K562 (cell line): ENCODE measurements at regions not wholly inside any gene's neighbourhood (a gene's known extent, or its start where the extent isn't known, plus 50 kb on each side); places are given as distances from the start of the nearest gene placed in this dataset.

ENCODE experiments used
- ATAC-seq: fragments of 200-7000 bp; cut with Tn5 transposase; 3 replicates; pipeline ENCODE4 v1.9.1; 2020; ENCODE audit warnings: moderate library complexity
- BruUV-seq: library from RNA; stranded (reverse); fragments of 400-500 nt; replicated peaks from 2 replicates; lab custom pipeline; 2021; lab: Mats Ljungman, UMichigan
- CTCF ChIA-PET: fragments of 300-600 bp; formaldehyde crosslinking; extraction: SDS; loops from one replicate; lab custom pipeline; 2021; ENCODE audit warnings: low intra/inter-chr PET ratio; lab: Yijun Ruan, JAX
- POLR2A ChIA-PET: fragments of 300-600, 350-650 bp; sonication (Branson Sonifier 250); formaldehyde crosslinking; extraction: SDS; loops from one replicate; lab custom pipeline; 2021; ENCODE audit warnings: antibody characterized with exemption, inconsistent platforms; lab: Yijun Ruan, JAX
- DNase-seq, 4 experiments: peaks; one replicate each; pipeline versions ENCODE4 v3.0.0 to v3.0.0-alpha.2; 2011 to 2018; ENCODE audit warnings: low spot score in 3 of 4, mixed read lengths in 3 of 4; ENCODE audit errors: extremely low read depth in 1 of 4
- FAIRE-seq: peaks from 2 replicates; lab custom pipeline; 2011; peaks lifted over from hg19 to GRCh38; lab: Jason Lieb, UNC
- H2AFZ ChIP-seq: 2 replicates; pipeline ENCODE4 v1.6.0; 2011; ENCODE audit warnings: low read depth, low read length, control low read depth, inconsistent platforms
- H3K27ac ChIP-seq: fragments of 200-600 bp; 3 replicates; pipeline ENCODE4 v1.8.0; 2011; ENCODE audit warnings: low read depth, mild to moderate bottlenecking, control low read depth, inconsistent platforms, low read length, moderate library complexity, mixed read lengths; ENCODE audit errors: extremely low read depth
- H3K27me3 ChIP-seq, 2 experiments: fragments of 300-600 bp in 1 of 2; 2 replicates in 1 of 2; 3 replicates in 1 of 2; pipeline versions ENCODE4 v1.6.0 to v1.8.0; 2011; ENCODE audit warnings: inconsistent platforms in 2 of 2, low read length in 2 of 2, mild to moderate bottlenecking in 1 of 2, mixed read lengths in 1 of 2, moderate library complexity in 1 of 2; ENCODE audit not compliant: control insufficient read depth in 2 of 2, insufficient read depth in 2 of 2
- H3K36me3 ChIP-seq: fragments of 300-600 bp; 3 replicates; pipeline ENCODE4 v1.8.0; 2011; ENCODE audit warnings: mild to moderate bottlenecking, low read length, inconsistent platforms; ENCODE audit not compliant: control insufficient read depth, insufficient read depth
- H3K4me1 ChIP-seq, 2 experiments: fragments of 200-600 bp in 1 of 2; replicated peaks in 1 of 2; 2 replicates in 1 of 2; 3 replicates in 1 of 2; pipeline versions ENCODE4 v1.5.1 to v1.8.0; 2011; ENCODE audit warnings: inconsistent platforms in 2 of 2, low read length in 2 of 2, mild to moderate bottlenecking in 1 of 2, mixed read lengths in 1 of 2, moderate library complexity in 1 of 2; ENCODE audit not compliant: control insufficient read depth in 2 of 2, insufficient read depth in 2 of 2
- H3K4me2 ChIP-seq: 2 replicates; pipeline ENCODE4 v1.6.1; 2011; ENCODE audit warnings: low read length, control low read depth, inconsistent platforms, mixed read lengths; ENCODE audit not compliant: insufficient read depth
- H3K4me3 ChIP-seq: fragments of 200-600 bp; sonication (generic), shearing (Covaris generic); 2 replicates; pipeline ENCODE4 v1.5.1; 2016; ENCODE audit warnings: control low read depth, inconsistent platforms
- H3K79me2 ChIP-seq: fragments of 200-600 bp; 3 replicates; pipeline ENCODE4 v1.8.0; 2011; ENCODE audit warnings: low read length, inconsistent platforms; ENCODE audit not compliant: control insufficient read depth, insufficient read depth
- H3K9ac ChIP-seq, 2 experiments: 2 replicates each; pipeline versions ENCODE4 v1.6.0 to v1.6.1; 2011; ENCODE audit warnings: low read depth in 2 of 2, low read length in 2 of 2, control low read depth in 1 of 2, inconsistent platforms in 1 of 2, mild to moderate bottlenecking in 1 of 2, mixed read lengths in 1 of 2; ENCODE audit not compliant: insufficient read depth in 1 of 2
- H3K9me1 ChIP-seq: one replicate; pipeline ENCODE4 v1.6.0; 2011; ENCODE audit warnings: inconsistent platforms, mild to moderate bottlenecking, low read length, moderate library complexity; ENCODE audit not compliant: control insufficient read depth, insufficient read depth
- H3K9me3 ChIP-seq: replicated peaks from 2 replicates; pipeline ENCODE4 v1.5.1; 2011; ENCODE audit warnings: low read depth, low read length, inconsistent platforms; ENCODE audit not compliant: control insufficient read depth, insufficient read depth
- H4K20me1 ChIP-seq: replicated peaks from 2 replicates; pipeline ENCODE4 v1.6.1; 2011; ENCODE audit warnings: low read length, inconsistent platforms, mixed read lengths; ENCODE audit not compliant: control insufficient read depth, insufficient read depth
- CBX1 ChIP-seq: sonication (generic); IDR thresholded peaks from 2 replicates; pipeline ENCODE4 v1.6.1; 2016; ENCODE audit warnings: antibody characterized with exemption, low read depth, mild to moderate bottlenecking
- CLOCK ChIP-seq: fragments of 250-450 bp; sonication (Bioruptor Pico); IDR thresholded peaks from 2 replicates; pipeline ENCODE4 v1.4.0; 2020; ENCODE audit warnings: mild to moderate bottlenecking, moderate library complexity, borderline replicate concordance
- CREB1 ChIP-seq, 2 experiments: sonication (generic) in 1 of 2; formaldehyde crosslinking in 1 of 2; IDR thresholded peaks; 2 replicates each; pipeline versions ENCODE4 v1.6.1 to v1.8.0; 2012 to 2022; ENCODE audit warnings: inconsistent platforms in 1 of 2, mild to moderate bottlenecking in 1 of 2, missing genetic modification reagents in 1 of 2, moderate library complexity in 1 of 2
- EHMT2 ChIP-seq: fragments of 450-650 bp; IDR thresholded peaks from 2 replicates; pipeline ENCODE4 v1.6.1; 2018; ENCODE audit warnings: antibody characterized with exemption
- ERF ChIP-seq: fragments of 450-650 bp; formaldehyde crosslinking; IDR thresholded peaks from 2 replicates; pipeline ENCODE4 v1.4.0; 2020; ENCODE audit warnings: mild to moderate bottlenecking, mixed read lengths
- FOXJ3 ChIP-seq: sonication (generic); formaldehyde crosslinking; IDR thresholded peaks from 2 replicates; pipeline ENCODE4 v1.4.0; 2020; ENCODE audit warnings: mild to moderate bottlenecking, missing genetic modification reagents
- FOXK1 ChIP-seq: sonication (generic); formaldehyde crosslinking; IDR thresholded peaks from 2 replicates; pipeline ENCODE4 v1.8.0; 2022; ENCODE audit warnings: missing genetic modification reagents, mild to moderate bottlenecking, borderline replicate concordance
- GABPA ChIP-seq: fragments of 200-800 bp; sonication (Bioruptor generic); conservative IDR thresholded peaks from 2 replicates; pipeline ENCODE4 v1.6.1; 2016; ENCODE audit warnings: low read depth, missing genetic modification characterization, missing compliant biosample characterization
- IRF1 ChIP-seq: sonication (generic); formaldehyde crosslinking; IDR thresholded peaks from 2 replicates; pipeline ENCODE4 v1.8.0; 2022; ENCODE audit warnings: missing genetic modification reagents, mild to moderate bottlenecking, borderline replicate concordance
- NCOA4 ChIP-seq: fragments of 450-650 bp; IDR thresholded peaks from 2 replicates; pipeline ENCODE4 v1.6.1; 2018; ENCODE audit warnings: mild to moderate bottlenecking; ENCODE audit not compliant: partially characterized antibody
- NR2F6 ChIP-seq: fragments of 450-650 bp; formaldehyde crosslinking; IDR thresholded peaks from 2 replicates; pipeline ENCODE4 v1.4.0; 2020; ENCODE audit warnings: mild to moderate bottlenecking
- YY1 ChIP-seq, 3 experiments: IDR thresholded peaks; 2 replicates each; pipeline ENCODE4 v1.6.1; 2011; ENCODE audit warnings: low read length in 2 of 3, mild to moderate bottlenecking in 2 of 3, moderate library complexity in 2 of 3, borderline replicate concordance in 1 of 3, control low read depth in 1 of 3, low read depth in 1 of 3; ENCODE audit not compliant: insufficient read depth in 3 of 3, insufficient replicate concordance in 2 of 3, control insufficient read depth in 1 of 3, insufficient read length in 1 of 3; ENCODE audit errors: extremely low read depth in 1 of 3
- ZNF124 ChIP-seq: sonication (generic); formaldehyde crosslinking; IDR thresholded peaks from 2 replicates; pipeline ENCODE4 v1.8.1; 2022; ENCODE audit warnings: missing genetic modification reagents
- ZNF174 ChIP-seq: fragments of 250-450 bp; sonication (Bioruptor Pico); IDR thresholded peaks from 2 replicates; pipeline ENCODE4 v1.4.0; 2020; ENCODE audit warnings: mild to moderate bottlenecking
- ZNF274 ChIP-seq: IDR thresholded peaks from 2 replicates; pipeline ENCODE4 v1.6.1; 2011; ENCODE audit warnings: low read depth, mild to moderate bottlenecking, low read length, moderate library complexity, borderline replicate concordance
- WGBS: fragments of 100-300 bp; shearing (Covaris generic); methylation state at CpG from one replicate; pipeline ENCODE4 v1.1.6; 2016; ENCODE audit warnings: low coverage, mixed read lengths; ENCODE audit not compliant: insufficient coverage; ENCODE audit errors: missing lambda C conversion rate; 5-methylcytosine and 5-hydroxymethylcytosine counted together
- in situ Hi-C: fragments of 300-500 bp; cut with MboI; formaldehyde crosslinking; loops from 4 replicates; pipeline ENCODE4 v1.15.0; 2018; ENCODE audit warnings: inconsistent platforms, mixed read lengths
- intact Hi-C: fragments of 100-400 bp; cut with micrococcal nuclease; formaldehyde crosslinking; loops from 2 replicates; pipeline ENCODE4 v1.14.2; 2022
- TF ChIP-seq, protein P1 (sequence below): fragments of 250-450 bp; sonication (Bioruptor Pico); IDR thresholded peaks from 2 replicates; pipeline ENCODE4 v1.8.0; 2022; ENCODE audit warnings: inconsistent platforms, mild to moderate bottlenecking, moderate library complexity, borderline replicate concordance

DNA sequence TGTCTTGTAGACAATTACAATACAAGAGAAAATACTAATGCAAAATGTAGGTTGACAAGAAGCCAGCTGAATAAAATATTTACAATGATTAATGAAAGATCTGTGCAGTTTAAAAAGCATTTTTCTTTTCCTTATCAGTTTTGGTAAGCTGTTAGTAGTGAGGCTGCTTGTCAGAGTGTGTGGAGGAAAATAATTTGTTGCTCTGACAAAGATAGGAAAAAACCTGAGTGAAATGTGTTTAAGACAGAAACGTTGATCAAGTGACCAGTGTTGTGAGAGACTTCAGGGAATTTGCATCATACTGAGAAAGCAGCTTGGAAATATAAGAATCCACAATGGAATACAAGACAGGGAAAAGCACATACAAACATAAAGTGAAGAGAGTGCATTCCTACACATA is 360.3 kb upstream of the CDH18 start:
- Histone ChIP-seq H3K9me1 (no peaks in the 10 kb centered on the region), H4K20me1 (no peaks in the 10 kb centered on the region), H3K4me3 (no peak overlapping the region), H3K4me2 (no peak overlapping the region), H3K9me3 (no peaks in the 10 kb centered on the region), H3K27ac (no peak overlapping the region), H3K9ac (no peak overlapping the region), H3K79me2 (no peaks in the 10 kb centered on the region), H2AFZ (no peak overlapping the region), H3K27me3 (no peaks in the 10 kb centered on the region), H3K36me3 (no peaks in the 10 kb centered on the region), H3K4me1 (no peaks in the 10 kb centered on the region)
- FAIRE-seq (no peak), ATAC-seq (no peak), DNase-seq (no peak)
- WGBS: 0% methylated on average over 1 of the region's 1 CpG
- TF ChIP-seq CBX1: no peak
- TF ChIP-seq ZNF124: no peak
- TF ChIP-seq CREB1 (IDR thresholded peaks at IDR 0.05): no peak
- TF ChIP-seq CREB1 (CRISPR knock-in tag; IDR thresholded peaks at IDR 0.05): no peak
- TF ChIP-seq, protein P1, sequence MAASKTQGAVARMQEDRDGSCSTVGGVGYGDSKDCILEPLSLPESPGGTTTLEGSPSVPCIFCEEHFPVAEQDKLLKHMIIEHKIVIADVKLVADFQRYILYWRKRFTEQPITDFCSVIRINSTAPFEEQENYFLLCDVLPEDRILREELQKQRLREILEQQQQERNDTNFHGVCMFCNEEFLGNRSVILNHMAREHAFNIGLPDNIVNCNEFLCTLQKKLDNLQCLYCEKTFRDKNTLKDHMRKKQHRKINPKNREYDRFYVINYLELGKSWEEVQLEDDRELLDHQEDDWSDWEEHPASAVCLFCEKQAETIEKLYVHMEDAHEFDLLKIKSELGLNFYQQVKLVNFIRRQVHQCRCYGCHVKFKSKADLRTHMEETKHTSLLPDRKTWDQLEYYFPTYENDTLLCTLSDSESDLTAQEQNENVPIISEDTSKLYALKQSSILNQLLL (CRISPR knock-in tag): no peak
- no peak for TF ChIP-seq FOXK1 (CRISPR knock-in tag)
- TF ChIP-seq NR2F6: no peak
- TF ChIP-seq ZNF174 (CRISPR knock-in tag): no peak
- TF ChIP-seq ZNF274: no peak
- TF ChIP-seq GABPA: no peak
- no peak for TF ChIP-seq NCOA4
- no peak for TF ChIP-seq ERF
- TF ChIP-seq IRF1 (CRISPR knock-in tag): no peak
- TF ChIP-seq FOXJ3: no peak
- no peak for TF ChIP-seq YY1 (IDR thresholded peaks at IDR 0.05; ENCODE audit: borderline replicate concordance in 1 of 3, control insufficient read depth in 1 of 3, extremely low read depth in 1 of 3, insufficient read depth in 3 of 3, insufficient read length in 1 of 3, insufficient replicate concordance in 2 of 3, low read depth in 1 of 3, low read length in 2 of 3)
- TF ChIP-seq EHMT2: no peak
- no peak for TF ChIP-seq CLOCK (CRISPR knock-in tag)
- CTCF ChIA-PET: no interaction called here
- in situ Hi-C loops (no loop called here), intact Hi-C loops (no loop called here)
- no TSS peak for BruUV-seq
- POLR2A ChIA-PET: no interaction called here
